NCI-H1436 treated with DMSO at 0.1 percent for 48 hours (cell line): ENCODE measurements at regions not wholly inside any gene's neighbourhood (a gene's known extent, or its start where the extent isn't known, plus 50 kb on each side); places are given as distances from the start of the nearest gene placed in this dataset.
"Not testable (repeated sequence)": the region's sequence is repeated elsewhere in the genome, so short reads cannot be mapped to it uniquely, and the experiment has no call there.

Experiments used
- DNase-seq: peaks from one replicate; lab custom pipeline; 2025; lab: John Stamatoyannopoulos, UW

- no peak for DNase-seq
Observed at GRCh38 chr12:13440844-13441243, 244.3 kb downstream of the EMP1 start.

- DNase-seq = no peak
Observed at GRCh38 chr12:13437541-13437940, 241.0 kb downstream of the EMP1 start.

GRCh38 chr12:13436696-13437391 lies 240.3 kb downstream of the EMP1 start:
- DNase-seq = no peak

GRCh38 chr12:13436182-13436581 lies 239.7 kb downstream of the EMP1 start:
- no peak for DNase-seq

- DNase-seq = no peak
Observed at GRCh38 chr12:13435235-13435933, 238.9 kb downstream of the EMP1 start.

- DNase-seq = no peak
Observed at GRCh38 chr12:13433768-13434167, 237.2 kb downstream of the EMP1 start.

- no peak for DNase-seq
Observed at GRCh38 chr12:13431041-13431440, 234.5 kb downstream of the EMP1 start.

- no peak for DNase-seq
Observed at GRCh38 chr12:13428538-13429265, 232.2 kb downstream of the EMP1 start.

GRCh38 chr12:13425766-13426165 lies 229.2 kb downstream of the EMP1 start:
- no peak for DNase-seq

- DNase-seq = no peak
Observed at GRCh38 chr12:13422291-13422690, 225.8 kb downstream of the EMP1 start.

GRCh38 chr12:13417516-13417915 lies 221.0 kb downstream of the EMP1 start:
- DNase-seq = no peak

- DNase-seq = no peak
Observed at GRCh38 chr12:13411287-13411686, 214.8 kb downstream of the EMP1 start.

- no peak for DNase-seq
Observed at GRCh38 chr12:13405961-13406703, 209.6 kb downstream of the EMP1 start.

- DNase-seq = no peak
Observed at GRCh38 chr12:13404631-13405473, 208.3 kb downstream of the EMP1 start.

- no peak for DNase-seq
Observed at GRCh38 chr12:13404111-13404628, 207.6 kb downstream of the EMP1 start.

- not testable (repeated sequence) for DNase-seq
Observed at GRCh38 chr12:13391375-13391774, 194.8 kb downstream of the EMP1 start.

GRCh38 chr12:13390918-13391317 lies 194.4 kb downstream of the EMP1 start:
- no peak for DNase-seq

GRCh38 chr12:13390381-13390861 lies 193.9 kb downstream of the EMP1 start:
- DNase-seq = no peak

GRCh38 chr12:13387101-13387500 lies 190.6 kb downstream of the EMP1 start:
- DNase-seq = no peak

- no peak for DNase-seq
Observed at GRCh38 chr12:13386323-13387039, 190.0 kb downstream of the EMP1 start.
